Stimulated activated CD8-positive, alpha-beta memory T cell treated with anti-CD3 and anti-CD28 coated beads, Interleukin-7, amount 100 ng/mL, for 4 hours (primary cell): ENCODE measurements at regions not wholly inside any gene's neighbourhood (a gene's known extent, or its start where the extent isn't known, plus 50 kb on each side); places are given as distances from the start of the nearest gene placed in this dataset.
"Not testable (repeated sequence)": the region's sequence is repeated elsewhere in the genome, so short reads cannot be mapped to it uniquely, and the experiment has no call there.

ENCODE experiments used
- DNase-seq, 2 donors: peaks; one replicate each; pipeline ENCODE4 v3.0.0-alpha.2; 2020; ENCODE audit warnings: low read depth in 2 of 2

GRCh38 chr10:7108141-7108540 is 302.7 kb downstream of the SFMBT2 start:
- DNase-seq = no peak

- no peak for DNase-seq
These were observed 303.5 kb downstream of the SFMBT2 start for GRCh38 chr10:7107285-7107684.

GRCh38 chr10:7104379-7104778 is 306.5 kb downstream of the SFMBT2 start:
- DNase-seq = not testable (repeated sequence)

GRCh38 chr10:7102557-7103349 is 308.1 kb downstream of the SFMBT2 start:
- DNase-seq = no peak

- no peak for DNase-seq
These were observed 308.8 kb downstream of the SFMBT2 start for GRCh38 chr10:7102084-7102483.

GRCh38 chr10:7101451-7101850 is 309.4 kb downstream of the SFMBT2 start:
- no peak for DNase-seq

GRCh38 chr10:7100032-7100702 is 310.7 kb downstream of the SFMBT2 start:
- no peak for DNase-seq

GRCh38 chr10:7098160-7098762 is 312.6 kb downstream of the SFMBT2 start:
- DNase-seq = no peak

- no peak for DNase-seq
These were observed 316.1 kb downstream of the SFMBT2 start for GRCh38 chr10:7094781-7095180.

- DNase-seq = no peak
These were observed 317.5 kb downstream of the SFMBT2 start for GRCh38 chr10:7093368-7093767.

- no peak for DNase-seq
These were observed 318.2 kb downstream of the SFMBT2 start for GRCh38 chr10:7092603-7093002.

GRCh38 chr10:7090529-7090928 is 320.3 kb downstream of the SFMBT2 start:
- DNase-seq = no peak

GRCh38 chr10:7085913-7086589 is 324.8 kb downstream of the SFMBT2 start:
- no peak for DNase-seq

GRCh38 chr10:7085147-7085912 is 325.5 kb downstream of the SFMBT2 start:
- no peak for DNase-seq

- DNase-seq = no peak
These were observed 326.4 kb downstream of the SFMBT2 start for GRCh38 chr10:7084280-7085005.

- no peak for DNase-seq
These were observed 327.9 kb downstream of the SFMBT2 start for GRCh38 chr10:7082967-7083366.

- DNase-seq = no peak
These were observed 333.0 kb downstream of the SFMBT2 start for GRCh38 chr10:7077880-7078279.

- no peak for DNase-seq
These were observed 335.0 kb downstream of the SFMBT2 start for GRCh38 chr10:7075851-7076250.

- no peak for DNase-seq
These were observed 335.7 kb downstream of the SFMBT2 start for GRCh38 chr10:7075110-7075509.

- DNase-seq = no peak
These were observed 339.4 kb downstream of the SFMBT2 start for GRCh38 chr10:7071421-7071820.

GRCh38 chr10:7070950-7071349 is 339.9 kb downstream of the SFMBT2 start:
- DNase-seq = no peak
